WERI-Rb-1 (cell line): ENCODE measurements at regions not wholly inside any gene's neighbourhood (a gene's known extent, or its start where the extent isn't known, plus 50 kb on each side); places are given as distances from the start of the nearest gene placed in this dataset.

Source experiments
- DNase-seq: peaks from one replicate; pipeline ENCODE4 v3.0.0-alpha.2; 2020
- H3K27ac ChIP-seq: fragments of 250-450 bp; sonication (Bioruptor Pico); 2 replicates; pipeline ENCODE4 v1.5.1; 2020; ENCODE audit warnings: mild to moderate bottlenecking, moderate library complexity
- H3K27me3 ChIP-seq: fragments of 250-450 bp; sonication (Bioruptor Pico); 2 replicates; pipeline ENCODE4 v1.5.1; 2021; ENCODE audit warnings: mild to moderate bottlenecking, low read depth, moderate library complexity; ENCODE audit not compliant: insufficient read depth, severe bottlenecking
- H3K36me3 ChIP-seq: fragments of 250-450 bp; sonication (Bioruptor Pico); 2 replicates; pipeline ENCODE4 v1.5.1; 2020; ENCODE audit warnings: mild to moderate bottlenecking, moderate library complexity
- H3K4me3 ChIP-seq: 2 replicates; pipeline ENCODE4 v1.5.1; 2011; ENCODE audit warnings: low read depth, mild to moderate bottlenecking, control low read depth, low read length
- H3K9me3 ChIP-seq: fragments of 250-450 bp; sonication (Bioruptor Pico); 2 replicates; pipeline ENCODE4 v1.5.1; 2021; ENCODE audit warnings: mild to moderate bottlenecking, moderate library complexity; ENCODE audit not compliant: severe bottlenecking
- TF ChIP-seq, protein P1 (sequence below): IDR thresholded peaks from 2 replicates; pipeline ENCODE4 v1.5.1; 2011; ENCODE audit warnings: low read depth, mild to moderate bottlenecking, control low read depth, inconsistent platforms, low read length

DNA sequence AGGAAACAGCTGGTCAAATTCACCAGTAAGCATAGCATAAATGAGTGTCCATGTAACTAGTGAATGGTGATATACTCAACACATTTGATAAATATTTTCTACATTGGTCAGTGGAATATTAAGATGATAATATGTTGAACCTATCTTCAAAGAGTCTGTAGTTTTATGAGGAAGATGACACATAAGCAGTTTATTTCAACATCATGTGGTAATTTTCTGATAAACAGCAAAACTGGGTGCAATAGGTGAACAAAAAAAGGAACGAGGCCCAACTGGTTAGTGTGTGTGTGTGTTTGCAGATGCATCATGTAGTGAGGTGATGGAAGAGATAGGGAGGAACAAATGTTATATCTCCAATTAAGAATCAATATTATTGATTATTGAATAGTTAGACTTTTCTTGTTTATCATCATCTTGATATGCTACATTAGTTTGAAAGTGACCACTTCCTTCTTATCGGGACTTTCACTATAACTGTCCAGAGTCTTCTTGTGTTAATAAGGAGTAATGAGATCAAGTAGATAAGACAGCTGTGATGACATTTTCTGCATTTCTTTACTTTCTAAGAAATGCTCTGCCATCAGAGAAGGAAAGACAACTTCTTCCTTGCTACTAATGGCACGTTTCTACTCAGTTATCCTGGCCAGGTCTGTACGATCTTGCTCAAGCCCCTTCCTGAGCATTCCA lies 270.7 kb downstream of the ETS1 start:
- no peak for DNase-seq
- H3K27ac ChIP-seq = no peak overlapping the region
- H3K36me3 ChIP-seq = no peaks in the 10 kb centered on the region
- H3K9me3 ChIP-seq = peaks cover 4% of the 10 kb centered on the region
- TF ChIP-seq, protein P1, sequence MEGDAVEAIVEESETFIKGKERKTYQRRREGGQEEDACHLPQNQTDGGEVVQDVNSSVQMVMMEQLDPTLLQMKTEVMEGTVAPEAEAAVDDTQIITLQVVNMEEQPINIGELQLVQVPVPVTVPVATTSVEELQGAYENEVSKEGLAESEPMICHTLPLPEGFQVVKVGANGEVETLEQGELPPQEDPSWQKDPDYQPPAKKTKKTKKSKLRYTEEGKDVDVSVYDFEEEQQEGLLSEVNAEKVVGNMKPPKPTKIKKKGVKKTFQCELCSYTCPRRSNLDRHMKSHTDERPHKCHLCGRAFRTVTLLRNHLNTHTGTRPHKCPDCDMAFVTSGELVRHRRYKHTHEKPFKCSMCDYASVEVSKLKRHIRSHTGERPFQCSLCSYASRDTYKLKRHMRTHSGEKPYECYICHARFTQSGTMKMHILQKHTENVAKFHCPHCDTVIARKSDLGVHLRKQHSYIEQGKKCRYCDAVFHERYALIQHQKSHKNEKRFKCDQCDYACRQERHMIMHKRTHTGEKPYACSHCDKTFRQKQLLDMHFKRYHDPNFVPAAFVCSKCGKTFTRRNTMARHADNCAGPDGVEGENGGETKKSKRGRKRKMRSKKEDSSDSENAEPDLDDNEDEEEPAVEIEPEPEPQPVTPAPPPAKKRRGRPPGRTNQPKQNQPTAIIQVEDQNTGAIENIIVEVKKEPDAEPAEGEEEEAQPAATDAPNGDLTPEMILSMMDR = no peak
- no peak overlapping the region for H3K4me3 ChIP-seq
- H3K27me3 ChIP-seq = no peaks in the 10 kb centered on the region

DNA sequence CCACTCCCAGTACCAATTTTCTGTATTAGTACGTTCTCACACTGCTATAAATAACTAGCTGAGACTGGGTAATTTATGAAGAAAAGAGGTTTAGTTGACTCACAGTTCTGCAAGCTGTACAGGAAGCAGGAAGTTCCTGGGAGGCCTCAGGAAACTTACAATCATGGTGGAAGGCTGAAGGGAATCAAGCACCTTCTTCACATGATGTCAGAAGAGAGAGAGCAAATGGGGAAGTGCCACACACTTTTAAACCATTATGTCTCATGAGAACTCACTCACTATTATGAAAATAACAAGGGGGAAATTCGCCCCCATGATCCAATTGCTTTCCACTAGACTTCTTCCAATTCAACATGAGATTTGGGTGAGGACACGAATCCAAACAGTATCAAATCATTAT lies 271.4 kb downstream of the ETS1 start:
- TF ChIP-seq, protein P1 = no peak
- H3K36me3 ChIP-seq = no peaks in the 10 kb centered on the region
- no peak overlapping the region for H3K27ac ChIP-seq
- H3K9me3 ChIP-seq = peaks cover 4% of the 10 kb centered on the region
- no peaks in the 10 kb centered on the region for H3K27me3 ChIP-seq
- no peak overlapping the region for H3K4me3 ChIP-seq
- no peak for DNase-seq

DNA sequence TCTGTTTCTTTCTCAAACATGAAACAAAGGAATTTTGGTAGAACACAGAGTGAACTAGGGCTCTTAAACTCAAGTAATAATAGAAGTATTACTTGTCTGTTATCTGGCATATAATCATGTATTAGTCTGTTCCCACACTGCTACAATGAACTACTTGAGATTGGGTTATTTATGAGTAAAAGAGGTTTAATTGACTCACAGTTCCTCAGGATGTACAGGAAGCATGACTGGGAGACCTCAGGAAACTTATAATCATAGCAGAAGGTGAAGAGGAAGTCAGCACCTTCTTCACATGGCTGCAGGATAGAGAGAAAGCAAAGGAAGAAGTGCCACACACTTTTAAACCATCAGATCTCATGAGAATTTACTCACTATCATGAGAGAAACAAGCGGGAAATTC lies 273.4 kb downstream of the ETS1 start:
- H3K4me3 ChIP-seq = no peak overlapping the region
- no peaks in the 10 kb centered on the region for H3K36me3 ChIP-seq
- TF ChIP-seq, protein P1 = no peak
- H3K27ac ChIP-seq = no peak overlapping the region
- DNase-seq = no peak
- peaks cover 4% of the 10 kb centered on the region for H3K9me3 ChIP-seq
- H3K27me3 ChIP-seq = no peaks in the 10 kb centered on the region

DNA sequence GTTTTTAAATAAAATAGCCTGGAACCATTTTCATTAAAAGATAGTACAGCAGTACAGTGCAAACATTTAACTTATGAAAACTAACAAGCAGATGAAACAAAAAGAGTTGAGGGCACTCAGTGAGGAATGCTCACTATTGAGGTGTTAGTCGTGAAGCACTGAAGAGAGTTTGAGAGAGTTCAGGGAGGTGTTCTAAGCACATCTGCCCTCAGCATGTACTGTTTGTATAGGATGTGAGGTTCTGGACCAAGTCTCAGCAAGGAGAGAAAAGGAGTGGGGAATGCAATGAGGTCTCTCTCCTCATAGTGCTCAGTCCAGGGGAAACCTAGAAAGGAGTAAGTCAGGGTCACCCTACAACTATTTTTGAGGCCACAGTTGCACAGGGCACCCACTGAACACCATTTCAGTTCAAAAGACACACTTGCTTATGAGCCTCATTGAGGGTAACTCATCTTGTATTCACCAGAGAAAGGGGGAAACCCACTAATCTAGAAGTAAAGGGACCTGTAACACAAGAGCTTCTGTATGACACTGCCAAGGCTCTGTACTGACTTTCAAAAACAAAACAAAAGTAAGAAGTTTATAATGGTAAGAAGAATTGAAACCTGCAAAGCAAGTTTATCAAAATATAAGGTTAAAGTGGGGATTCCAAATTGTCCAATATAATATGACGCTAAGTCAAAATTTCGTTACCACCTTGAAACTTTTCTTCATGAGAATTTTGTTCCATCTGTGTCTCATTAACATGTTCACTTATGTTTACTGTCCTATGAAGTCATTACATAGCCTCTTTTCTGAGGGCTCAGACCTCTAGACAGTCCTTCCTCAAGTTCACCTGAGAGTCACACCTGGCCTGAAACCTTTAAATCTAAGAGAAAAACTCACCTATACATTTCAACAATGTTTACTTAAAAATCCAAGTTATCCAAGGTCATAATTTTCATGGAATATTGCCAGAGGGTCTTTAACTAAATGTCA lies 275.3 kb downstream of the ETS1 start:
- H3K36me3 ChIP-seq = no peaks in the 10 kb centered on the region
- peaks cover 4% of the 10 kb centered on the region for H3K9me3 ChIP-seq
- no peaks in the 10 kb centered on the region for H3K27me3 ChIP-seq
- TF ChIP-seq, protein P1 = no peak
- no peak for DNase-seq
- no peak overlapping the region for H3K27ac ChIP-seq
- no peak overlapping the region for H3K4me3 ChIP-seq

DNA sequence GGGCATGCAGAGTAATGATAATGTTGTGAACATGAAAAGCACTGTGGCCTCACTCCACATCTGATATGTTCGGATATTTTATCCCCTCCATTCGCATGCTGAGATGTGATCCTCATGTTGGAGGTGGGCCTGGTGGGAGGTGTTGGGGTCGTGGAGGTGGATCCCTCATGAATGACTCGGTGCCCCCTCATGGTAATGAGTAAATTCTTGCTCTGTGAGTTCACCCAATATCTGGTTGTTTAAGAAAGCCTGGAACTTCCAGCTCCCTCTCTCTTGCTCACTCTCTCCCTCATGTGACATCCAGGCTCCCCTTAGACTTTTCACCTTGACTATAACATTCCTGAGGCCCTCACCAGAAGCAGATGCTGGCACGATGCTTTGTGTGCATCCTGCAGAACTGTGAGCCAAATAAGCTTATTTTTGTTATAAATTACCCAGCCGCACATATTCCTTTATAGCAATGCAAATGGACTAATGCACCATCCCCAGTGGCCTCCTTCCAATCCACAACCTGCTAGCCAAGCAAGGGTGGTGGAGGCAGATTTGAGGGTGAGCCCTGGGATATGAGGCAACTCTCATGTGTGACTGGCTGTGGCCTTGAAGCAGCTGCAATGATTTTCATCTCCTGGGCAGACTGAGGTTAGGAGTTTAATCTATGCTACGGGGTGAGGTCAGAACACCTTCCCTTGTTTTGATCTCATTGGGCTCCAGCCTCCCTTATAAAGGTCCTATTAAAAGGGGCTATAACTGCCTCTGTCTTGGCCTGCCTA lies 276.5 kb downstream of the ETS1 start:
- Histone ChIP-seq H3K27me3 (no peaks in the 10 kb centered on the region), H3K36me3 (no peaks in the 10 kb centered on the region), H3K4me3 (no peak overlapping the region), H3K27ac (no peak overlapping the region), H3K9me3 (peaks cover 4% of the 10 kb centered on the region)
- TF ChIP-seq, protein P1 = no peak
- no peak for DNase-seq
